ENCODE measurements at regions not wholly inside any gene's neighbourhood (a gene's known extent, or its start where the extent isn't known, plus 50 kb on each side); places are given as distances from the start of the nearest gene placed in this dataset.

GRCh38 chr2:5926871-5927512 lies 234.8 kb downstream of the SOX11 start:
- no peak overlapping the region for H2BK12ac ChIP-seq (ENCODE audit: insufficient read length, low read depth, low read length)
- H3K27ac ChIP-seq (ENCODE audit: insufficient read length, low read depth, low read length): no peak overlapping the region
- H3K9me3 ChIP-seq (ENCODE audit: control insufficient read depth, low read depth, low read length): peaks cover 4% of the 10 kb centered on the region
- no peak overlapping the region for H2BK5ac ChIP-seq (ENCODE audit: insufficient read length, low read length)
- H3K23me2 ChIP-seq (ENCODE audit: insufficient read length, low read depth, low read length, poor library complexity, severe bottlenecking): no peaks in the 10 kb centered on the region
- no peak overlapping the region for H3K18ac ChIP-seq (ENCODE audit: insufficient read length, low read depth, low read length)
- H4K8ac ChIP-seq (replicated peaks; ENCODE audit: insufficient read length, low read depth, low read length): no peak overlapping the region
- no peaks in the 10 kb centered on the region for H3K79me1 ChIP-seq (ENCODE audit: insufficient read depth, low read depth, low read length, poor library complexity, severe bottlenecking)
- H2BK120ac ChIP-seq (ENCODE audit: low read depth, low read length, poor library complexity, severe bottlenecking): no peak overlapping the region
- H3K23ac ChIP-seq (ENCODE audit: insufficient read length, low read depth, low read length): no peak overlapping the region
- WGBS (ENCODE audit: extremely low coverage, insufficient read length, low lambda C conversion rate): no CpG with 5 or more reads among the region's 6 CpGs
- H3K4me1 ChIP-seq (ENCODE audit: insufficient read depth, low read length): no peaks in the 10 kb centered on the region
- H2AK5ac ChIP-seq (ENCODE audit: insufficient read length, low read length): no peak overlapping the region
- peaks cover 0 to 7% (median 6%) of the 10 kb centered on the region in 3 experiments; a peak in 5 of 7 replicates for H3K36me3 Mint-ChIP-seq (ENCODE audit: insufficient read depth in 1 of 3, low read depth in 3 of 3)
- TF ChIP-seq, protein P1, sequence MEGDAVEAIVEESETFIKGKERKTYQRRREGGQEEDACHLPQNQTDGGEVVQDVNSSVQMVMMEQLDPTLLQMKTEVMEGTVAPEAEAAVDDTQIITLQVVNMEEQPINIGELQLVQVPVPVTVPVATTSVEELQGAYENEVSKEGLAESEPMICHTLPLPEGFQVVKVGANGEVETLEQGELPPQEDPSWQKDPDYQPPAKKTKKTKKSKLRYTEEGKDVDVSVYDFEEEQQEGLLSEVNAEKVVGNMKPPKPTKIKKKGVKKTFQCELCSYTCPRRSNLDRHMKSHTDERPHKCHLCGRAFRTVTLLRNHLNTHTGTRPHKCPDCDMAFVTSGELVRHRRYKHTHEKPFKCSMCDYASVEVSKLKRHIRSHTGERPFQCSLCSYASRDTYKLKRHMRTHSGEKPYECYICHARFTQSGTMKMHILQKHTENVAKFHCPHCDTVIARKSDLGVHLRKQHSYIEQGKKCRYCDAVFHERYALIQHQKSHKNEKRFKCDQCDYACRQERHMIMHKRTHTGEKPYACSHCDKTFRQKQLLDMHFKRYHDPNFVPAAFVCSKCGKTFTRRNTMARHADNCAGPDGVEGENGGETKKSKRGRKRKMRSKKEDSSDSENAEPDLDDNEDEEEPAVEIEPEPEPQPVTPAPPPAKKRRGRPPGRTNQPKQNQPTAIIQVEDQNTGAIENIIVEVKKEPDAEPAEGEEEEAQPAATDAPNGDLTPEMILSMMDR (conservative IDR thresholded peaks at IDR 0.05): no peak
- H3T11ph ChIP-seq (ENCODE audit: low read length): no peak overlapping the region
- H3K4ac ChIP-seq (ENCODE audit: low read depth, low read length): no peak overlapping the region
- peaks cover 7% of the 10 kb centered on the region in 2 experiments for H3K4me1 Mint-ChIP-seq
- H2BK15ac ChIP-seq (ENCODE audit: low read depth, low read length): no peak overlapping the region
- H3K27me3 ChIP-seq (ENCODE audit: insufficient read depth, low read length): no peaks in the 10 kb centered on the region
- H3K9ac ChIP-seq (ENCODE audit: extremely low read depth, insufficient read length, low read length): no peak overlapping the region
- no peaks in the 10 kb centered on the region for H4K20me1 ChIP-seq (ENCODE audit: control insufficient read depth, insufficient read depth, insufficient read length)
- H4K5ac ChIP-seq (ENCODE audit: insufficient read length, low read depth, low read length): no peak overlapping the region
- peaks cover 3% of the 10 kb centered on the region; the same call in 1 of the 2 replicates for H3K27me3 Mint-ChIP-seq (ENCODE audit: low read depth)
- no peak overlapping the region for H3K4me2 ChIP-seq (ENCODE audit: insufficient read depth, insufficient read length, low read length)
- H3K9me3 Mint-ChIP-seq: peaks cover 9 to 10% of the 10 kb centered on the region in 2 experiments; a peak in 4 of 5 replicates
- no peak overlapping the region for H3K27ac Mint-ChIP-seq
- no peak overlapping the region for H2AFZ ChIP-seq (ENCODE audit: low read length)
- no peaks in the 10 kb centered on the region for H3K79me2 ChIP-seq (ENCODE audit: insufficient read depth, low read length)
- no peak overlapping the region for H2BK20ac ChIP-seq (ENCODE audit: low read depth, low read length, poor library complexity, severe bottlenecking)
- H4K91ac ChIP-seq (ENCODE audit: insufficient read length, low read depth, low read length): no peak overlapping the region
- H3K14ac ChIP-seq (ENCODE audit: insufficient read depth, low read length): no peak overlapping the region
- no peak overlapping the region for H3K4me3 Mint-ChIP-seq
- DNase-seq: no peak
- H3K56ac ChIP-seq (ENCODE audit: insufficient read length, low read depth, low read length): no peak overlapping the region

All from H9 (cell line).